CD4-positive, alpha-beta T cell treated with Interleukin-2 at 100 ng/mL for 4 hours (primary cell): ENCODE measurements at regions not wholly inside any gene's neighbourhood (a gene's known extent, or its start where the extent isn't known, plus 50 kb on each side); places are given as distances from the start of the nearest gene placed in this dataset.

Experiments used
- DNase-seq: peaks from one replicate; pipeline ENCODE4 v3.0.0-alpha.2; 2020; ENCODE audit warnings: low spot score

- DNase-seq = no peak
Observed at GRCh38 chr4:22019676-22020075, 71.1 kb upstream of the KCNIP4 start.

- no peak for DNase-seq
Observed at GRCh38 chr4:22014222-22014741, 65.7 kb upstream of the KCNIP4 start.

DNA sequence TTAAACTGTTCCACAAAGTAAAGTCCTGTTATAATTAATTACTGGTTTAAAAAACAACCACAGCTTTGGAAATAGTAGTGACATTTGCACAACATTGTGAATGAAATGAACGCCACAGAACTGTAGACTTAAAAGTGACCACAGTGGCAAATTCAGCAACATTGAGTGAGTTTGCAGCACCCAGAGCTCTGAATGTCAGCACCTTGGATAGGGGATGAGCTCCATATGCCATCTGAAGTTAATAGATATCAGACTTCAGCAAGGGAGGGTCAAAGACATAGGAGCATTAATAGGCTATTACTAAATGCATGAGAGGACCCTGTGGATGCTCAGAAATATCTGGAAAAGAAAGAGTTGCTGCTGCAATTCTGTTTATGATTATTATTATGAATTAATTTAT is 55.3 kb upstream of the KCNIP4 start:
- DNase-seq = no peak
